ENCODE measurements at regions not wholly inside any gene's neighbourhood (a gene's known extent, or its start where the extent isn't known, plus 50 kb on each side); places are given as distances from the start of the nearest gene placed in this dataset.

GRCh38 chr2:43023791-43024514 is 202.5 kb downstream of the ZFP36L2 start:
- no peaks in the 10 kb centered on the region for H3K9me1 ChIP-seq (ENCODE audit: control insufficient read depth, extremely low read depth, insufficient read depth, low read length)
- H3K27me3 ChIP-seq (ENCODE audit: control insufficient read depth, extremely low read depth, insufficient read depth, low read length) = no peaks in the 10 kb centered on the region
- no peaks in the 10 kb centered on the region for H3K36me3 ChIP-seq (ENCODE audit: control insufficient read depth in 2 of 2, extremely low read depth in 1 of 2, insufficient read depth in 2 of 2, low read length in 2 of 2)
- H3K4me3 ChIP-seq (ENCODE audit: control insufficient read depth in 2 of 3, extremely low read depth in 1 of 3, insufficient read depth in 2 of 3, low read depth in 1 of 3, low read length in 3 of 3) = no peak overlapping the region
- no peak overlapping the region for H3K27ac ChIP-seq (ENCODE audit: control insufficient read depth, insufficient read depth, low read length)
- no peak overlapping the region for H3K4me2 ChIP-seq (ENCODE audit: control insufficient read depth, extremely low read depth, insufficient read depth, low read depth, low read length)
- FAIRE-seq = no peak
- no peak for TF ChIP-seq EZH2 (IDR thresholded peaks at IDR 0.05; ENCODE audit: low read length)
- no peak for TF ChIP-seq CTCF (optimal IDR thresholded peaks at IDR 0.05 in 1 of 3, IDR thresholded peaks at IDR 0.05 in 1 of 3, conservative IDR thresholded peaks at IDR 0.05 in 1 of 3; ENCODE audit: extremely low read depth in 1 of 3, insufficient read depth in 2 of 3, low read length in 3 of 3)
- peaks cover 5% of the 10 kb centered on the region for H3K9me3 ChIP-seq (ENCODE audit: control insufficient read depth, low read depth, low read length)
- no peak overlapping the region for H3K9ac ChIP-seq (ENCODE audit: control insufficient read depth, extremely low read depth, insufficient read depth, low read length)
- no peaks in the 10 kb centered on the region for H3K79me2 ChIP-seq (ENCODE audit: control insufficient read depth, insufficient read depth, low read length)
- peaks cover 13% of the 10 kb centered on the region for H3K4me1 ChIP-seq (ENCODE audit: control insufficient read depth, extremely low read depth, insufficient read depth, low read length)
- no peak overlapping the region for H2AFZ ChIP-seq (ENCODE audit: control insufficient read depth, low read length)
- H4K20me1 ChIP-seq (ENCODE audit: control insufficient read depth, extremely low read depth, insufficient read depth, low read length) = no peaks in the 10 kb centered on the region
- dilution Hi-C loops (cut with MboI; ENCODE audit: extremely low pct_ligation_motif_present, low sequenced_read_pairs) = no loop called here
- no peak for DNase-seq (ENCODE audit: low read depth, low spot score)

GRCh38 chr2:43022896-43023295 is 203.5 kb downstream of the ZFP36L2 start:
- Histone ChIP-seq H3K4me2 (ENCODE audit: control insufficient read depth, extremely low read depth, insufficient read depth, low read depth, low read length) (no peak overlapping the region), H3K27me3 (ENCODE audit: control insufficient read depth, extremely low read depth, insufficient read depth, low read length) (no peaks in the 10 kb centered on the region), H2AFZ (ENCODE audit: control insufficient read depth, low read length) (no peak overlapping the region), H3K4me1 (ENCODE audit: control insufficient read depth, extremely low read depth, insufficient read depth, low read length) (peaks cover 17% of the 10 kb centered on the region), H3K36me3 (ENCODE audit: control insufficient read depth in 2 of 2, extremely low read depth in 1 of 2, insufficient read depth in 2 of 2, low read length in 2 of 2) (no peaks in the 10 kb centered on the region), H4K20me1 (ENCODE audit: control insufficient read depth, extremely low read depth, insufficient read depth, low read length) (no peaks in the 10 kb centered on the region), H3K9me1 (ENCODE audit: control insufficient read depth, extremely low read depth, insufficient read depth, low read length) (no peaks in the 10 kb centered on the region), H3K9me3 (ENCODE audit: control insufficient read depth, low read depth, low read length) (peaks cover 5% of the 10 kb centered on the region), H3K27ac (ENCODE audit: control insufficient read depth, insufficient read depth, low read length) (no peak overlapping the region), H3K4me3 (ENCODE audit: control insufficient read depth in 2 of 3, extremely low read depth in 1 of 3, insufficient read depth in 2 of 3, low read depth in 1 of 3, low read length in 3 of 3) (no peak overlapping the region), H3K9ac (ENCODE audit: control insufficient read depth, extremely low read depth, insufficient read depth, low read length) (no peak overlapping the region), H3K79me2 (ENCODE audit: control insufficient read depth, insufficient read depth, low read length) (no peaks in the 10 kb centered on the region)
- FAIRE-seq (no peak), DNase-seq (ENCODE audit: low read depth, low spot score) (no peak)
- no peak for TF ChIP-seq CTCF (optimal IDR thresholded peaks at IDR 0.05 in 1 of 3, IDR thresholded peaks at IDR 0.05 in 1 of 3, conservative IDR thresholded peaks at IDR 0.05 in 1 of 3; ENCODE audit: extremely low read depth in 1 of 3, insufficient read depth in 2 of 3, low read length in 3 of 3)
- no peak for TF ChIP-seq EZH2 (IDR thresholded peaks at IDR 0.05; ENCODE audit: low read length)
- dilution Hi-C loops (cut with MboI; ENCODE audit: extremely low pct_ligation_motif_present, low sequenced_read_pairs) = no loop called here

Data from keratinocyte (primary cell).